ENCODE measurements at regions not wholly inside any gene's neighbourhood (a gene's known extent, or its start where the extent isn't known, plus 50 kb on each side); places are given as distances from the start of the nearest gene placed in this dataset.

DNA sequence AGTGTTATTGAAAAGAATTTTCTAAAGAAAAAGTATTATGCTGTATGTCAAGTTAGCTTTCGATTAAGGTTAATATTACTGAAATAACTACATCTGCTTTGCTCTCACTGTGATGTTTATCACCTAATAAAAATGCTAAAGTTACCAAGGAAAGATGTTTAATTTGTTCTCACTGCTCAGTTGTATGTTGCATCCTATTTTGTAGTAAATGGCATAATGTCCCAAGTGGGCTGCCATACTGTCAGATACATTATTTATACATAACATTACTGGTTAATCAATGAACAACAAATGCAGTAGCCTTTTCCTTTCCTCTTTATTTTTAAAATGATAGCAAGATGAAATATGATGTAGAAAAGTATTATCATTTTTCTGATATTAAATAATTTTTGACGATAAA is 226.3 kb upstream of the DACH1 start:
- no peak for DNase-seq

DNA sequence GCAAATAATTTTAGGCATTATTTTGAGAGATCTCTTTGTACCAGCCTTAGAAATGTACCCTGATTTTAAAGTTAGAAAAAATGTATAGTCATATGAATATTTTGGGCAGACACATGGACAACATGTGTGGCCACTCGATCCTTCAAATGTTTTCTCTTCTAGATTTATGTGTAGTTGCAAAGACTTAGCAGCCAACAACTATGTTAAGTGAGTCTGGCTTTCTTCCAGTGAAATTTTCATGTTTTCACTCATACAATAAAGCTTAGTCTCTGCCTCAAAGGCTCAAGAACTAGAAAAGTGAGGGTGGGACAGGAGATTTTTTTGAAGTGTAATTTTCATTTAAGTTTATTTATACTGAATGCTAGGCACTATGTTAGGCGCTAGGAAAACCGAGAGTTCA is 207.7 kb upstream of the DACH1 start:
- DNase-seq: no peak

DNA sequence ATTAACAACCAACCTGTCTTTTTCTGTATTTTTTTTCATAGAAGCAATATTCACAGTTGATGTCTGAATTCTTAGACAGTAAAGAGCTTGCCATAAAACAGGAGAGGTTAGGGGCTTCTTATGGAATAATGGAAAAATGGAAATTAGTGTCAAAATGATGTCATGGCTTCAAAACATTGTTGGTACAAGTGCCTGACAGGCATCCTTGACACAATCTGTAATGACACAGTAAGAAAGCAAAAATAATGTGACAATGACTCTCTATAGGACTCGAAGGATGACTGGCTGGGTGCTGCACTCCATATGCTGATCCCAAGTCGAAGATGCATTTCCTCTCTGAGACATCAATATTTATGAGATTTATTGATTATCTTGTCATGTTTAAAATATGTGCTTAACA is 205.3 kb upstream of the DACH1 start:
- no peak for DNase-seq

DNA sequence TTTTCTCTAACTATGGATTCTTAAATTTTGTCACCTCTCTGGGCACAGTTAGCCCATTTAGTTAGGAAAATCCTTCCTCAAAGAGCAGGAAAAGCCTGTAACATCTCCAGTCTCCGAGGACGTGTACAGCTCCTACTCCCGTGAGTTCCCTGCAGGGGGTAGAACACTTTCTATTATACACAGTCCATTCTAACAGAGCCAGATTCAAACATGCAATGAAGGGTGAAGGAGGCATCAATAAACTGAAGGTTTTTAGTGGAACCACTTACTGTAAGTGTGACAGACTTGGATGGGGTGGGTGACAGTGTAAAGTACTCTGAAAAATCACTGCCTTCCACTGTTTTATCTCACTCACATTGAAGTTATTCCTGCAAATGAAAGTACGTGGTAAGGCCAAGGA is 204.7 kb upstream of the DACH1 start:
- DNase-seq: no peak

DNA sequence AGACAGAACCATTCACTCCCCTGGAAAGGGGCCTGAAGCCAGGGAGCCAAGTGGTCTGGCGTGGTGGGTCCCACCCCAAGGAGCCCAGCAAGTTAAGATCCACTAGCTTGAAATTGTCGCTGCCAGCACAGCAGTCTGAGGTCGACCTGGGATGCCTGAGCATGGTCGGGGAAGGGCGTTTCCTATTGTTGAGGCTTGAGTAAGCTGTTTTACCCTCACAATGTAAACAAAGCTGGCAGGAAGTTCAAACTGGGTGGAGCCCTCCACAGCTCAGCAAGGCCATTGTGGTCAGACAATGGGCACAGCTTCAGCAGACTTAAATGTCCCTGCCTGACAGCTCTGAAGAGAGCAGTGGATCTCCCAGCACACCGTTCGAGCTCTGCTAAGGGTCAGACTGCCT is 195.6 kb upstream of the DACH1 start:
- DNase-seq: no peak

DNA sequence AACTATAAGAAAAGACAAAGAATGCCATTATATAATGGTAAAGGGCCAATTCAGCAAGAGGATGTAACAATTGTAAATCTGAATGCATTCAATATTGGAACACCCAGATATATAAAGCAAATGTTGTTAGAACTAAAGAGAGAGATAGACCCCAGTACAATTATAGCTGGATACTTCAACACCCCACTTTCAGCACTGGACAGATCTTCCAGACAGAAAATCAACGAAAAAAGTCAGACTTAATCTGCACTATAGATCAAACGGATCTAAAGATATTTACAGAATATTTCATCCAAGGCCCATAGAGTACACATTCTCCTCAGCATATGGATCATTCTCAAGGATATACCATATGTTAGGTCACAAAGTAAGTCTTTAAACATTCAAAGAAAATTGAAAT is 194.6 kb upstream of the DACH1 start:
- DNase-seq: no peak

DNA sequence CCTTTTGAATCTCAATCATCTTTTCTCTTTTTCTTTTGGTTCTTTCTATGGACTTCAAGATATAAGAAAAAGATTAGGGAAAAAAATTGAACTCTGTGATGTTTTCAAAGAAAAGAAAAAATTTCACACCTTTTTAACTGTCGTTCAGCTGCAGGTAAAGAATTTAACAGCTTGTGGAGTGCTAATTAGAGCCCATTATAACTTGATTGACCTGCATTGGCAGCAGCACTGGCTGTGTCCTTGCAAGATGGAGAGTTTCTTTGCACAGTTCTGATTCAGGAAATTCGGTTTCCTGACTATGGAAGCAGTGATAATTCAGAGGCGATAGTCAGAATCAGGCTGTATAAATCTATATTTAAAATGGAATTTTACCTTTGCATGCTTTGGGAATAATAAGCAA is 183.2 kb upstream of the DACH1 start:
- no peak for DNase-seq

DNA sequence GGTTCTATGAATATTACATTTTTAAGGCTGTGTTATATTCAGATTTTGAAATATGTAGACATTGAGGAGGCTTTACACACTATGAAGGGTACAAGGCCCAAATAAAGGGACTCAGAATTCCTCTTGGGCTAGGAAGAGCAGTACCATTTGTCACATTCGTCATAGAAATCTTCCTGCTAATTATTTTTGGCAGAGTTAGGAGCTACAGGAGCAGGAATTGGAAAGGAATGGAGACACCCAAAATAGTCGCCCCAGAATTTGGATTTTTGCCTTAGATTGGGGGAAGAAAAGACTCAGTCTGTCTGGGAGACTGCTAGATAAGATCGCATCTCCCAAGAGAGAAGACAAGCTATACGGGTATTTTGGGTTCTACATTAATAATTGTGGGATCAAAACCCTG is 176.4 kb upstream of the DACH1 start:
- DNase-seq: no peak

DNA sequence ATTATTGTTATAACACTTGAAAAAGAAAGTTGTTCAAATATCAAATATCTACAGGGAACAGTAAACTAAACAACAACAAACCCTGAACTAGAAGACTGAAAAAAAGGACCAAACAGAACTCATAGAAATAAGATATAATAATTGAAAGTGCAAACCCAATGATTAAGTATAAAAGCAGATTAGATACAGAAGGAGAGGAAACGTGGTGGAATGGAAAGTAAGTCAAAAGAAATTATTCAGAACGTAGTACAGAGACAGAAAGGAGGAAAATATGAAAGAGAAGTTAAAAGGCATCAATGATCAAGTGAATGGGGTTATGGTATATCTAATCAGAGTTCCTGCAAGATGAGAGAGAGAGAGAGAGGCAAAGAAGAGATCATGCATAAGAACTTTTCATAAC is 174.2 kb upstream of the DACH1 start:
- no peak for DNase-seq

DNA sequence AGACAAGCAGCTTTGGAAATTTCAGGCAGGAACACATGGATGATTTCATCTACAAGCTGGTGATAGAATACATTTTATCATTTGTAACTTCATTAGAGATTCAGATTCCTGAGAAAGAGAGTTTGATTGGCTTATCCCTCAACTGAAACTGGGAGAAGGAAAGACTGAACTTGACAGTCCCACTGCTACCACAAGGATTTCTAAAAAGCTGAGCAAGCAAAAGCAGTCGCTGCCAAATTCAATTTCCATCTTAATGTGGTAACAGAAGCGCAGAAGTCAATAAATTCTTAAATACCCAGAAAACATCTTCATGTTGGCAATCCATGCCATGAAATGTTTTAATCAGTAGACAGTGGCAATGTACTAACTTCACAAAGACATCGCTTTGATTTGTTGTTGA is 172.1 kb upstream of the DACH1 start:
- DNase-seq: no peak

DNA sequence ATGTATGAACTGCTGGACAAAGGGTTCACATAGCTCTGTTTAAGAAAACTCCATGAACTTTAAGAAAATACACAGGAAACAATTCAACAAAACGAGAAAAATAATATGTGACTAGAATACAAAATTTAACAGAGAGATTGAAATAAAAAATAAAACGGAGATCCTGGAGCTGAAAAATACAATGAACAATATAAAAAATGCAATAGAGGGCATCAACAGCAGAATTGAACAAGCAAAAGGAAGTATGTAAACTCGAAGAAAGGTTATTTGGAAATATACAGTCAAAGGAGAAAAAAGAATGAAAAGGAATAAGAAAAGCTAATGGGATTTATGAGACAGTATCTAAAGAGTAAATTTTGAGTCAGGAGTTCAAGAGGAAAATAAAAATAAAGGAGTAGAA is 163.0 kb upstream of the DACH1 start:
- no peak for DNase-seq

DNA sequence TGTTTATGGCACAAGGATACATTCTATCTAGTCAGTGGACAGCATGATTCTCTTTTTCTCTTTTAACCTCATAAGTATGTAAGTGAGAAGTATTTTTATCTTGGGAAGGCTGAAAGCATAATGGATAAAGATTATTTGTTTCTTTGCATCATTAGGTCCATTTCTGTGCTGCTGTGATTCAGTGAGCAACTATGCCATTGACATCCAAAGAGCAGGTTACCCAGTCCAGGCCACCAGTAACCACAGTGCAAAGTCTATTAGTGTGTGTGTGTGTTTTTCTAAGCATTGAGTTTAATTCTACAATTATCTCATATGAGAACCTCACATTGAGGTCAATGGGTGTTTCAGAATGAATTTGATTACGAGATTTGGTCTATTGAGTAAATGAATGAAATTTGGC is 158.8 kb upstream of the DACH1 start:
- no peak for DNase-seq

DNA sequence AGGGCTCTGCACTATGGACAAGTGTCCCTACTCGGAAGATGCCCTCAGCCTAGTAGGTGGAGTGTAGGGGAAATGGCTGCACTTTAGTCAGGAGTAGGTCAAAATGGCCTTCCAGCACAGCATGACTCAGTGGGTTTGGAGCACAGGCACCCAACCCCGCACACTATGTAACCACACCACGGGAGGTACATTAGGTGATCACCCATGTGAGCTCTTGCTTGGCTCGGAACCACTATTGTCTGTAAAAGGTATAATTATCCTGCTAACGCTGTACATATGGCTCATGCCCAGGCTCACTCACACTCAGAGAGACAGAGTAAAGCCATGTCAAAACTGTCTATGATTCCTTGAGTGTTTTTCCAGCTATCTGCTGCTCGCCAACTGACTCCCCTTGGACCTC is 156.9 kb upstream of the DACH1 start:
- DNase-seq: no peak

DNA sequence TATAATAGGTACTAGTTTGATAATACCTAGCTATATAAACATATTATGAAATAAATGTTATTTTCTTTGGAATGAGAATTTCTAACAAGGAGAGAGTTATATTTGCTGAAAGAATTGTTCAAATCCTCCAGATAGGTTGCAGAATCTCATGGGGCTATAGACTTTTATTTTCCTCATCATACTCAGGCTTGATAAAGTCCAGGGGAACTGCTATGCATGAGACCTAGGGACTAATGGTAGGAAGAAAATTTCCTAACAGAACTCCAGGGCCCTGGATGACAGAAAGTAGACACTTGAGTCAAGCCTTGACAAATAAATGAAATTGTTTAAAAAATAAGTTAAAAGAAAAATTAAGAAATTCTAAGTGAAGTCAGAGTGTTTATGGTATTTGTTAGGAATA is 138.5 kb upstream of the DACH1 start:
- DNase-seq: no peak

DNA sequence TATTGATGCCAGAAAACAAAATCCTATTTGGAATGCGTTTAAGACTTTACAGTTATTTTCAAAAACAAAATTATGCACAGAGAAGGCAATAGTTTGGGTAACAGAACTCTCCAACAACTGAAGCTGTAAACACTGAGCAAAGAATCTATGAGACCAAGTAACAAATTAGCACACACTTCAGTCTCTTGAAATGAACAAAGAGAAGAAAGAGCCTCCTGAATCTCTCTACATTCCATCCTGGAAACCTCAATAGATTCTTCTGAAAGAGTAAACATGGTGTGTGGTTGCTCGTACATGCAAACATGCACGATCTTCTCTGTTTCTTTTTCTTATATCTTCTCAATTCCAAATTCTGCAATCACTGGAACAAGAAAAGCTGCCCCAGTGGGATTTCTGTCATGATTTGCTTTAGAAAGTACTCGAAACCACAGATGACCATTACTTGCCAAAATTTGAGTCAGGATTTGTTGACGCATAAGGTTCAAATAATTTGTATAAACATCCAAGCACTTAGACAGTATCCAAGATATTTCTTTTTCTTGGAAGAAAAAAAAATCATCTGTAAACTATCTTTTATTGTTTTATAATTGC is 137.9 kb upstream of the DACH1 start:
- DNase-seq: no peak

DNA sequence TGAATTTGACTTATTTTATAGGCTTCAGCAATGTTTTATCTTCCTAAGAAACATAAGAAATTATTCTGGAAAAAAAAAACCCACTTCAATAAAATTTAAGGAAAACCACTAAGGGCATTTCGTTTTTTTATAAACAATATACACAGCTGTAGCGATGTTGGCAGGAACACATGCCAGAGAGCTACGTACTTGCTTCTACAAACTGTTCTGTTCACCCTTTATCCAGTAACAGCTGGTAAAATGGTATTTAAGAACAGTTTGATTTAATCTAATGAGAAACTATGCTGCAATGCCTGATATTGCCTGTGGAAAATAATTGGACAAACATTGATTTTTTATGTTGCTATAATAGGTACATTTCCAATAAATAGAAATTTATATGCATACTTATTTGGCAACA is 137.2 kb upstream of the DACH1 start:
- DNase-seq: no peak

DNA sequence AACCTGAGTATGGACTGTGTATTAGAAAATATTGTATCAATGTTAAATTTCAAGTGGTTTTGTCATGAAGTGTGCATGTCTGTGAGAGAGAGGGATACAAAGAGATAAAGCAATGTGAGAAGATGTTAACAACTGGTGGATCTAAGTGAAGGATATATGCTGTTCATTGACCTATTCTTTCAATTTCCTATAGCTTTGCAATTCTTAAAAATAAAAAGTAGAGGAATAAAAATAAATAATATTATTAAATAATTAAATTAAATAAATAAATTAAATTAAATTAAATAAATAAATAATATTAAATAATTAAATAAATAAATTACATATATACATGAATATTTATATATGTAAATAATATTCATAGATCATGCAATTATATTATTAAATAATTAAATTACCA is 131.2 kb upstream of the DACH1 start:
- no peak for DNase-seq

DNA sequence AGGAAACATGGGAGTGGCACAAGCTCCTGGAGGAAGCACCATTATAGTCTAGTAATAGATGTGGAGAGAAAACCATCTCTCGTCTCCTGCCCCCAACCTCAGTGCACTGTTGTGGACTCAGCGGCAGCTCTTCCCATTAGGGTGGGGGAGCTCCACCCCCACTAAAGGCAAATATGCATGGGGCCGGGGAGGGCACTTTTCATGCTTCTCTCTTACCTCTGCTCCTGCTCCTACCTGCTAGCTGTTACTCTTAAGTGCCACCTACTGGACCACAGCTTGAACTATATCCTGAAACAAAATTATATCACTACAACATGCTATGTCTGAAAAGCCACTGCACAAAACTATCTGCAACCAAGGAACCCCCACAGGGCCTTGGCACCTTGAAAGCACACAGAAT is 112.6 kb upstream of the DACH1 start:
- no peak for DNase-seq

DNA sequence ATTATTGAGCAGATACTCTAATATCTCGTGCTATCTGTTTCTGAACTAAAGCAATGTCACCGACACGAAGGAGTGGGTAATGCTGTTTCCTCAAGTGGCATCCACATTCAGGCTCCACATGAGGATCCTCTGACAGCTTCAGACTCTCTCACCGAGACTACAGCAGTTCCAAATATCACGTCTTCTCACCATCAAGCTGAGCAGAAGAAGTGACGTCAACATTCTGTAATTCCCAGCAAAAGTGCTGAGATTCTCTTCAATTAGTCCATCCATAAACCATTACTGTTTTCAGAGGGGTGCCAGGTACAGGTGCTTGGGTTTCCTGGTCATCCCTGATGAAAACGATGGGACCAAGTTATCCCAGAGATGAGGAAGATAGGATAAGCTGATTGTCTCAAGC is 110.0 kb upstream of the DACH1 start:
- no peak for DNase-seq

DNA sequence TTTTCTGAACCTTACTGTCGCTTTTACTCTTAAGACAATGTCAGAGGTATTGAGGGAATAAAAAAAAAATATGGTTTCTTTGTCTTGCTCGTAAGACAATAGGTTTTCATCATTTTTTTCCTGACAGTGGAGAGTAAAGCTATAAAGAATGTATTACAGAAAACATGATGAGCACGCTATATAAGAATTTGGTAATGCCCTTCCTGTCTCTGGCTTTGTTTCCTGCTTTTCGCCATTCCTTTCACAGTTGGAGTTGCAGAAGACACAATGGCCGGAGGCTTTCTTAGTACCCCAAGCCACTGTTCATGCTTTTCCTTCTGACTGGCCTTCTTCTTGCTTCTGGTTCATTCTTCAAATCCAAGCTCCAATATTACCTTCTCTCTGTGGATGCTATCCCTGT is 101.0 kb upstream of the DACH1 start:
- no peak for DNase-seq

DNA sequence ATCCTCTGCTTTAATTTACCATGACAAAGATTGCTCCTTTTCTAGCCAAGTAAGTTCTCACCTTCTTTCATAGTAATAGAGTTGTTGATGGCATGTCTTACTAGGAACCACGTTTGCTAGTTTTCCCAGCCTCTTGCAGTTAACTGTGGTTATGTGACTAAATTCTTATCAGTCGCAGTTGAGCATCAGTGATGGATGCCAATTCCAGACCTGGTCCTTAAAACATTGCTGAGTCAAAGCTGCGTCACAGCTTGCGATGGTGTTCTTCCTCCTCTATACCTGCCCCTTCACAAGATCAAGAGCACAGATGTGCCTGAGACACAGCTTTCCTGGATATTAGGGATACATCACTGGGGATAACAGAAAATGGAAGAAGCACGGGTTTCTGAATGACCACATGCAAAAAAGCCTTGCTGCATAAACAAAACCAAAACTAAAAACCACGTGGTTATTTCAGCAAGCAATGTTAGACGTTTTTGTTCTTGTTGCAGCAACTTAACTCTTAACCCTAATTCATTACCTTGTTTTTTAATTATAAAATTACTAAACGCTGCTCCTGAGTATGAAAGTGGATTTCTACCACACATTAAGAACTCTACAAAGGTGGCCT is 97.6 kb upstream of the DACH1 start:
- DNase-seq: no peak

DNA sequence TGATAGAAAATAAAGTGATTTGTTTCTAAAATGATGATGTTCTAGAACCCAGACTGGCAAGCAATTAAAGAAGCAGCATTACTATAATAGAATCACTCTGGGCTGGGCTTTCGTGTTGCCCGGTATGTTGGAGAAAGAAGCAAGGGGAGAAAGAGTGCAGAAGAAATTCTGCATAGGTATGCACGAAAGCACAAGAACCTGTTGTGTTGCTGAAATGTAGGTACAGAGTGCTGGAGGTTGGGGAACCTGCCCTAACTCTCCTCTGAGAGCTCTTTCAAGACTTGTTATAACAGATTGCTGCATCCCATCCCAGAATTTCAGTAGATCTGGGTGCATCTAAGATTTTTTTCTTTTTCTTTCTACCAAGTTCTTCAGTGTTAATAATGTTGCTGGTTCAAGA is 95.7 kb upstream of the DACH1 start:
- DNase-seq: no peak

DNA sequence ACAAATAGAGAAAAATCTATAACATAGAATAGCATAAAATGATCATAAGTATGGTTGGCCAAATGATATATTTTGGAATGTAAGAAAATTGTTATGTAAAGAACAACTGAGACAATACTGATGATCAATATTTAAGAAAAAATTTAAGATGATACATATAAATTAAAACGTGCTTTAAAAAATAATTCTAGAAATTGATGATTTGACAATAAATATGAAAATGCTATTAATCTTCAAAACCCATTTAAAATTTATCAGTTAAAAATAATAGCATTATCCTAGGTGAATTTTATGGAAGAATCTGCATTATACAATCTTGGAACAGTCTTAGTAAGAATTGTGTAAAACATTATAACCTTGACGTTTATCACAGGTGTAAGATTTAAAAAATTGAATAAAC is 95.1 kb upstream of the DACH1 start:
- no peak for DNase-seq

DNA sequence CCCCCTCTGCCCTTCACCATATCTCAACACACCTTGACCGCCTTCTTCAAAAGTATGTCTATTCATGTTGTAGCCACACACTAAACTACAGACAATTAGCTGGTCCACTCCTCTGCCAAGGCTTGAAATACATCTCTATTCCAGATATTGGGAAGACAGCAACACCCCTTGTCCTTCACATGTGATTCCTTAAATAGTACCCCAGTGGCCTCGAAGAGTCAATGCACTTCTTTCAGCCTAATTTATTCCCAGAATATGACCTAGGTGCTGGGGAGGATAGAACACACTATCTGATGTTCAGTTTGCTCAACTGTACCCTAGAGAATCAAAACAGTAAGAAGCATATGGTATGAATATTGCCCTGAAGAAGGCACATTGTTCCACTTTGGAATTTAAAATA is 82.4 kb upstream of the DACH1 start:
- no peak for DNase-seq

DNA sequence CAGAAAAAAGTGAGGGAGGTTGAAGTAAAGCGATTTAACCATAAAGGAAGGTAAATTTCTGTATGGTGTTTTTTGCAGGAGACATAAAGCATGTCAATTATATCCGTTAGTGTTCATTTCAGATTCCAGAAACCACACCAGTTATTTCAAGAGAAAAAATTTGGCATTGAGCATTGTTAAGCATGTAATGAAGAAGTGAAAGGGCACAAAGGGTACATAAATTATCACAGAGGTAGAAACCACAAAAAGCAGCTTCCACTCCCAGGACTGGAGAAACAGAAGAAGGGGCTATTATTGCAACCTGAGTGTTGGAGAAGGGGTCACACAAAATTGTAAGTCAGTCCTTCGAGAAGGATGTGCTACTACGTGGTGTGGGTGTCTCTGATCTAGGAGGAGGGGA is 72.2 kb upstream of the DACH1 start:
- no peak for DNase-seq

Measured in activated CD8-positive, alpha-beta memory T cell treated with anti-CD3 and anti-CD28 coated beads for 24 hours (primary cell).